GM18502 (cell line): ENCODE measurements at regions not wholly inside any gene's neighbourhood (a gene's known extent, or its start where the extent isn't known, plus 50 kb on each side); places are given as distances from the start of the nearest gene placed in this dataset.
A peak's percentile ranks its signal among the peaks of the same experiment; 100 is the strongest.

Experiments used
- ATAC-seq: cut with Tn5 transposase; IDR thresholded peaks from one replicate; pipeline ENCODE4 v1.9.1; 2021; ENCODE audit warnings: mild to moderate bottlenecking; ENCODE audit not compliant: unreplicated experiment, poor library complexity

DNA sequence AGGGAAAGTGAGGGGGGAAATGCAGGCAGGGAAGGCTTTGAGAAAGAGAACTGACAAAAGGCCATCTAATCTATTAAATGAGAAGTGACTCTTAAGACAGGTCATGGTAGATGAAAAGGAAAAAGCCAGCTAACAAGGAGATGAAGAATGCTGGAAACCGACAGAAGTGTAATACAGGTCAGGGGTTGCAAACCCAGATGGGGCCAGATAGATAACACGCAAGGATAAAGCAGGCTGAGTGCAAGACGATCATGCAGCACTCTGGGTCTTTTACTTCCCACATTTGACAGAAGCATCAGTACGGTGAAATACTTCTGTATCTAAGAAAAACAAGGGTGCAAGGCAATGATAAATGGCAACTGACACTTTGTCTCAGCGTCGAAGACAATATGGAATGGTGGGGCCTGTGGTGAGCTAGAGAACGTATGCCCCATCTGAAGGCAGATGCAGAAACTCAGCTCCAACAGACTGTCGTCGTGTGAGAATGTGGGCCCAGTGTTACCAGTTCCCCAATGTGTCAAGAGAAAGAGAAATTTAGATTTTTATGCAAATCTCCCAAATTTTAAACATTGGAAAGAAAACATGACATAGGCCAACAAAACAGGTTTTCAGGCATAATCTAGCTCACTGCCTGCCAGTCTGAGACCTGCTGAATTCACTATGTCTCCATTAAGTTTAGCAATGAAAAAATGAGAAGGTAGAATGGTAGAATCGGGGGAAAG is 187.4 kb downstream of the PHLDA1 start:
- ATAC-seq, result no peak

DNA sequence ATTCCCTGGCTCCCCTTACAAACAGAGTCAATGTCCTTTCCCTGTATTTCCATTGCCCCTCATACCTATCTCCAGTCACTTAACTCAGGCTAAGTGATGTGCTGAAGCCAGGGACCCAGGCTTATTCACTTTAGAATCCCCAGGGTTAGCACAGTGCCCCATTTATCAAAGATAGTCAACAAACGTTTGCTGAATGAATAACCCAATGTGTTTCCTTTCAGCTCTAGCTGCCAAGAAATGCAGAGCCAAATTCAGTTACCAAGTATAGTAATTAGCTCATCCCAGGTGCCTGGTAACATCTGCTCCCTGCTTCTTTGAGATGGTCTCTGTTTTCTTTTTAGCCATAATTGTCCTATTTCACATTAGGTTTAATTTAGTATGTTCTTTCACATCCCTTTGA is 189.5 kb downstream of the PHLDA1 start:
- ATAC-seq, result no peak

DNA sequence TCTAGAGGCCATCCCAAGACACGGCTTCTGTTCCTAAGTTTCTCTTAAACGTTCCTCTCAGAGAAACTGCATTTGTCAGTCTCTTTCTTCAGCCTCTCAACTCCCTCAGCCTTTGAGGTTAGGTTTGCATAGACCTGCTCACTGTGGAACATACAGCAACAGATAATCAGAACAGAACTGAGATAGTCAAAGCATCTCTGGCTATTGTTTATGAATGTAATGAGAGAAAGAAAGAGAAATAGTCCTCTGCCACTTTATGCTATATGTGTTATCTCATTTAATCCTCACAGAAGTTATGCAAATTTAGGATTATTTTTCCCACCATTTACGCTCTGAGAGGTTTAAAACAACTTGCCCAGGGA is 190.6 kb downstream of the PHLDA1 start:
- ATAC-seq, result peak; percentile 56

DNA sequence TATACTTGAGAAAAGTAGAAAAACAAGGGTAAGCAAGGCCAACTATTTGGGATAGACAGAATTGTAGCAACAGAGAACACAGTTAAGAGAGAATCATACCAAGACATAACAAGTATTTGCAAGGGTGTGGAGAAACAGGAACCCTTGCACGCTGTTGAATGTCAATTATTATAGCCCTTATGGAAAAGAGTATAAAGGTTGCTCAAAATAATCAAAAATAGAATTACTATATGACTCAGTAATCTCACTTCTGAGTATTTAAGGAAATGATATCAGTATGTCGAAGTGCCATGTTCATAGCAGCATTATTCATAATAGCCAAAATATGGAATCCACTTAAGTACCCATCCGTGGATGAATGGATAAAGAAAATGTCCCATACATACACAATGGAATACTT is 193.3 kb downstream of the PHLDA1 start:
- no peak for ATAC-seq

DNA sequence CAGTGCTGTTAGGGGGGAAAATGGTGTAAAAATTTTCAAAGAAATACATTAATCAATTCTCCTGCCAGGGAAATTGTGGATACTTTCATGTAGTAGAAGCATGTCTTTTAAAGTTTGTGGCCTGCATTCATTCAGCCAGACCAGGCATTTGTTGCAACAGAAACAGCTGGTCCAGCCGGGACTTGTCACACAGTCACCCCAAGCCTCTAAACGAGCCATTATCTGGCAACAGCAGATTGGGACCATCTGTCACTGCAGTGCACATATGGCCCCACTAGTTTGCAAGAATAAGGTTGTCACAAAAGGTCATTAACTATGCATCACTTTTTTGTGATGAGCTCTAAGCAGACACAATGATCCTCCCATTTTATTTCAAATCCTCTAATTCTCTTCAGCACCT is 193.9 kb downstream of the PHLDA1 start:
- ATAC-seq, result no peak

DNA sequence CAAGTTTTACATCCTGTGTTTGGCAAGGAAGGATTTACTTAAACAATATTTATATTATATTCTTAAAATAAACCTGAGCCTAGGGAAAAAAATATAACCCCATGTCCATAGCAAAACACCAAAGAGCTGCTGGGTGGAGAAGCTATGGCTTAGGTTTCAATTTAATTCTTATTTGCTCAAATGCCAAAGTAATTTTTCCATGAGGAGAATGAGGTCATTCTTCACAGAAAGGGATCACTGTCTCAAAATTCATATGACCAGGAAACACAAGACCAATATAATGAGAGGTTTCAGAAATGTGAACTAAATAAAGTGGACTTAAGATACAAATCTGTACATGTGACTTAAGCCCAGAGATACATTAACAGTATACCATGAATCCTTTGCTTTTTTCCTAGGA is 195.0 kb downstream of the PHLDA1 start:
- no peak for ATAC-seq

DNA sequence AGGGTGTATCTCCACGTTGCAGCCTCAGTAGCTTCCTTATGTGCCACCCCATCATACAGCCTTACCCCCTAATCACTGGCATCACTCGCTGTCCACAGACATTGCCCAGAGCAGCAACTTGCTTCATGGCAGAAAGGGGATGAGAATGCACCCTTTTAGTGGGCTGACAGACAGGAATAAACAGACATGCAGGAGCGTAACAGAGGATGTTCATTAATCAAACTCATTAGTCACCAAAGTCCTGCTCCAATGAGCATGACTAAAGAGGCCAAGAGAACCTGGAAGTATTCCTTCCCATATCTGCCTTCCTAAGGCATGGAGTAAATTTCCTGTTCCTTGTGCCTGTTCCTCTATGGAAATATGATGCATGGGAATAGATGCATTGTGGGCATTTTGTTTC is 197.0 kb downstream of the PHLDA1 start:
- ATAC-seq, result no peak

DNA sequence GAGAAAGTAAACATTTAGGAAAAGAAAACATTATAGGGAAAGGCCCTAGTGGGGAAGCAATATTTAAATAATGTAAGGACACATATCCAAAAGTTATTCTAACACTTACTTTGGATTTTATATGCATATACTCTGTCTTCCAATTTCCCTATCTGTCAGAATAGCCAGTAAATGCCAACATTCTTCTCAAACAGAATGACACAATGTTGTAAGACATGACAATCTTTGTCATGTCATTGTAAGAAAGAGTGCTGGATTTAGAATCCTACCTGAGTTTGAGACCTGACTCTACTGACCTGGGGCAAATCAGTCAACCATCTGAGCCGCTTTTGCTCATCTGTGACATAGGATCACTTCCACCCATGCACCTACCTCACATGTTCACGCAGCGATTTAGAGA is 198.3 kb downstream of the PHLDA1 start:
- no peak for ATAC-seq

DNA sequence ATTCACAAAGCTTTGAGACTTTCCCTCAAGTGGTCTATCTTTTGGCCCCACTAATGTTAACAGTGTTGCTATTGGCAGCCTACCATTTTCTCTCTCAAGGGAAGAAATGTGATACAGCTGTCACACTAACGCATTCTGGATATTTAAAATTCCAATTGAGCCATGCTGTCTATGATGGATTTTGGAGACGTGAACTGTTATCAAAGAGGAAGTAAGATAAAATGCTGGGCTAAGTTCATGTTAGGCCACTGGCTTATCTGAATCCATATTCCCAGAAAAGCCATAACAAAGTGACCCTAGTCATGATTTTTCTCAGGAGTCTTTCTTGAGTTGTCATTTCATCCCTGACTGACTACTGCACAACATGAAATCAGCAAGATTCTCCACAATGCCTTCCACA is 200.2 kb downstream of the PHLDA1 start:
- ATAC-seq, result no peak

DNA sequence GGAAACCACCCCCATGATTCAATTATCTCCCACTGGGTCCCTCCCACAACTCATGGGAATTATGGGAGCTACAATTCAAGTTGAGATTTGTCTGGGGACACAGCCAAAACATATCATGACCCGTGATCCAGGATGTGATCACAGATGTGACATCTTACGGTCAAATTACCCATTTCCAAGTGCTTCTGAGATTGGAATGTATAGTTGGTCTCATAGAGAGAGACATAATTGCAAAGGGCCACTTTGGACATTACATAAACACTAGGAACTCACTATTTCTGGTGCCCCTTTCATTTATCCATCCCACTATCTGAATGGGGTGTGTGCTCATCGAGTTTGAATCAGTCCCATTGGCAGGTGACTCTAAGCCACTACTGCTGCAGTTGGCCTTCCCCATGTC is 204.5 kb downstream of the PHLDA1 start:
- ATAC-seq, result no peak

DNA sequence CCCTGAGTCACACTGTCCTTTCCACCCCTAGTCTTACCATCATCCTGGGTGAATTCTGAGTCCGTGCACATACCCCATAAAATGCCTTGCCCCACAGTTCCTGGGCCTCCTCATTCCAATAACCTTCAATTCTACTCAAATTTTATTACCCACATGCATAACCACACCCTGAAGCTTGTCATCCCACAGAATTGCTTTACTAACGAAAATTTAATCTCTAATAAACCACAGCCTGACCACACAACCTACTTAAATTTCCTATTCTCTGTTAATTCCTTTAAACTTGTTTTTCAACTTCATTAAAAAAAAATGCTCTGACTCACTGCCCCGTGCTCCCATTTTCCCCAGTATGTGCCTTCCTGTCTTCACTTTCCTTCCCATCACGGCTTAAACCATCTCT is 205.9 kb downstream of the PHLDA1 start:
- ATAC-seq, result no peak

DNA sequence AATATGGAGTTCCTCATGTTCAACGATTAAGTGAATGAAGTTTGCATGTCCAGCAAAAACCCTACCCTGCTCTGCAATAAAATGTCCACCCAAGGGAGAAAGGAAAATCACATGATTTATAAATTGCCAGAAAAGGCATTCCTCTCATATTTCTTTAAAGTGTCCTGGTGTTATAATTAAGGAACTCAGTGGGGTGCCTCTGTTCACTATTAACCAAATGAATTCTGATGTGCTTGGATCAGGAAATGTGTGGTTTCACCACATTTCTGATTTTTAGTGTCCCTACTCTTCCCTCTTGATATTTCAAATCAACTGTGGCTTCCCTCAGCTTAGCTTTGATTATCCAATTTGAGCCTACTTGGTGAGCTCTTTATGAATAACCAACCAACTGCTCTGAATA is 208.1 kb downstream of the PHLDA1 start:
- no peak for ATAC-seq

DNA sequence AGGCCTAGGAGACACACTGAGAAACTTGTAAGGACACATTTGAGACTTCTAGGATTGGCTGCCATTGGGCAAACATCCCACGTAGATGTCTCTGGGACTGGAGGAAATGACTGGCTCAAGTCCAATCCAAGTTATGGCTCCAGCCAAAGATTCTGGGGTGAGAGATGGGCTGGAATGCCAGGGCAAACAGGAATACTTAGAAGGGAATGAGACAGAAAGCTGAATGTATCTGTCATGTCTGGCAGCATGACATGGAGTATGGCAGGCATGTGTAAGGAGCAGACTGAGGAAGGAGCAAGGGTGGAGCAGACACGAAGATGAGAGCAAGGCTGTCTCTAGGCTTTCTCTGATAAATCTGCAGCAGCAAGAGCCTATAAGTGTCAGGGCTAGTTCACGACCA is 209.2 kb downstream of the PHLDA1 start:
- no peak for ATAC-seq

DNA sequence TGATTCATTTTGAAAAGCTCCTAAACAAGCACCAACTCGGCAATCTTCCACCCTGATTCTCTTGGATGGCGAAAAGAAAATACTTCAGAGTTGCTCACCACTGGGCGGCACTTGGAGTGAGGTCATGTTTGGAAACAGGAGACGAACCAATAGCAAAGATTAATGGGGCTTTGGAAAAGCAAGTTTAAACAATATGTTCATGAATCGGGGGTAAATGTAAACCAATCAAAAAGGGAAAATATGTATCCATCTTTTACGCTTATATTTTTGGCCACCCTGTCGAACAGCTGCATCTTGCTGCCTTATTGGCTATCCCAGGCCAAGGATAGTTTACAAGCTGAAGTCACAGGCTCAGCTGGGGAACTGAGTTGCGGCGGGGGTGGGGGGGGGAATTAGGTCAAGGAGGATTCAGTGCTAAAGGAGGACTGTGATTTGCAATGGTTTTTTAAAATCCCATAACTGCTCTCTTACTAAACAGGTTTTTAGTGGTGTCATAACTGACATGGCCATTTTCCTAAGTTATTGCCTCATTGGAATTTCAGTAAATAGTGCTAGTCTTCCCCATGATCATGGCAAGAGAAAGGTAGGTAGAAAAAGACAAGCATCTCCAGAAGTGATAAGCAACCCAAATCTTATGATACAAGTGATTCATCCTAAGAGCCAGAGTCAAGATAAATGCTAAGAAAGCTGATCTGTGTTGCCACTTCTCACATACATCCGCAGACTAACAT is 210.6 kb downstream of the PHLDA1 start:
- no peak for ATAC-seq

DNA sequence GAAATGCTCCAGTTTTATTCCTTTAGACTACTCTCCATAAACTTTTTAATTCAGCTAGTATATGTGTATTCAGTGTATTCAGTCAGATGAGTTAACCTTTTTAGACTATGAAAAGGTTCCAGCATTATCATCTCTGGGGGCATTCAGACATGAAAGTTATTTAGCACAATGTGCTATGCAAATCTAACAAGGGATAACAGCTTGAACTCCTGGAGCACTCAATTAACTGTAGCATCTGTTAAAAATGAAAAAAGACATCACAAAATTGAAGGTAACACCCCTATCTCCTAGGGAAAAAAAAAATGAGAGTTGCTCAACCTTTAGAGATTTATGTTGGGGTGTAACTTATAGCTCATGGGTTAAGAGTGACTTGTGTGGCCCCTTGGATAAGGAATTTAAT is 211.5 kb downstream of the PHLDA1 start:
- ATAC-seq, result no peak

DNA sequence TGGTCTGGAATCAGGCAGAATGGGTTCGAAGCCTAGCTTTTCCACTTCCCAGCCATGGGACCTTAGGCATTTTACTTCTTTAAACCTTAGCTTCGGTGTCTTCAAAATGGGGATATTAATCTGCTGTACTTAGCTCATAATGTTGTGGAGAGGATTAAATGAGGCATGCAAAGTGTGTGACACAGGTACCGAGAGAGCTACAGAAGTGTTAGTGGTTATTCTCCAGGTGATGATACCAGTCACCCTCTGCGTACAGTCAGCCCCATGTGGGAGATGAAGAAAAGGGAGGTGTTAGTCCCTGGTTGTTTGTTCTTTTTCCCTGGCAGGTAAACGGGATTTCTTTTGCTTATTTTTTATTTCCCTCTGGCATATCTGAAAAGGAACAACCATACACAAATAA is 212.1 kb downstream of the PHLDA1 start:
- ATAC-seq, result no peak

DNA sequence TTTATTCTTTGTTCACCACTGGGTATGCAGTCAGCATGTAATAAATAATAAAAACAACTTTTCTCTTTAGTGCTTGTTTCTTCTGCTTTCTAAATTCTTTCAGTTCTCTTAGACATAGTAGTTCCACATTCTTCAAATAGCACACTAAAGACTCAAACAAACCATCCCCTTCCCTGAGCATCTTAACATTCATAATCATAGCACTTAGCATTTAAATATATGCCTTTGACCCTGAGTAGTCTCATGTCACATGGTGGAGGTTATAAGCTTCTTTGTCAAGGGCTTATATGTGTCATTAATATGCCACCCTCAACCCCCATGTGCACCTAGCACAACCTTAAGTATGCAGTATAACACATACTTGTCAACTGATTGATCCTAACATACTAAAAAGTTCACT is 212.7 kb downstream of the PHLDA1 start:
- no peak for ATAC-seq

DNA sequence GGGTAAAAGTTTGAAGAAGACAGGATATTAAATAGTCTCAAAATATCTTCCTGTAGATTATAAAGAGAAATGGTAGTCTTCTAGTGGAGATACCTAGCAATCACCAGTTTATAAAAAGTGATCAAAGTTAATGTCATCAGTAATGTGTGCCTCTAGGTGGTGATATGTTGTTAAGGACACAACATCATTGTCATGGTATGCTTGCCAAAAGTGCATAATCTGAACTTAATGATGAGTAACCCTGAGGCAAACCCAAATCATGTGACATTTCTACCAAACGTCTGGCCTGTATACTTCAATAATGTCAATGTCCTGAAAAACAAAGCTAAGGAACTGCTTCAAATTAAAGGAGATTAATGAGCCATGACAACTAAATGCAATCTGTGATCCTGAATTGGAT is 214.7 kb downstream of the PHLDA1 start:
- ATAC-seq, result no peak

DNA sequence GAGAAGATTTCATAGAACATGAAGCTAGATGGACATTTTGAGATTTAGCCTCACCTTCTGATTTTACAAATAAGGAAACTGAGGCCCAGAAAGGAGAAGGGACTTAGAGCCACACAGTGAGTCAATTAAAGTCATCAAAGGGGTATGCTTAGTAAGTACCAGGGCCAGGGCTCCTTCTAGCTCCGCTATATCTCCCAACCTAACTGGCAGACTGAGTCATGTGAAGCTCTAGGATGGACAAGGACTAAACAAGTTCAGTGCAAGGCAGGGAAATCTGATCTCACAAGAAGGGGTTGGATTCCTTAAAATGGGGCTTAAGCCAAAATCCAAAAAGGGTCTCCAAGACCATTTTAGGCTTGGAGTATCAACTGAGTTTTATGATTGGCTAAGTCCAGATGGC is 215.8 kb downstream of the PHLDA1 start:
- no peak for ATAC-seq

DNA sequence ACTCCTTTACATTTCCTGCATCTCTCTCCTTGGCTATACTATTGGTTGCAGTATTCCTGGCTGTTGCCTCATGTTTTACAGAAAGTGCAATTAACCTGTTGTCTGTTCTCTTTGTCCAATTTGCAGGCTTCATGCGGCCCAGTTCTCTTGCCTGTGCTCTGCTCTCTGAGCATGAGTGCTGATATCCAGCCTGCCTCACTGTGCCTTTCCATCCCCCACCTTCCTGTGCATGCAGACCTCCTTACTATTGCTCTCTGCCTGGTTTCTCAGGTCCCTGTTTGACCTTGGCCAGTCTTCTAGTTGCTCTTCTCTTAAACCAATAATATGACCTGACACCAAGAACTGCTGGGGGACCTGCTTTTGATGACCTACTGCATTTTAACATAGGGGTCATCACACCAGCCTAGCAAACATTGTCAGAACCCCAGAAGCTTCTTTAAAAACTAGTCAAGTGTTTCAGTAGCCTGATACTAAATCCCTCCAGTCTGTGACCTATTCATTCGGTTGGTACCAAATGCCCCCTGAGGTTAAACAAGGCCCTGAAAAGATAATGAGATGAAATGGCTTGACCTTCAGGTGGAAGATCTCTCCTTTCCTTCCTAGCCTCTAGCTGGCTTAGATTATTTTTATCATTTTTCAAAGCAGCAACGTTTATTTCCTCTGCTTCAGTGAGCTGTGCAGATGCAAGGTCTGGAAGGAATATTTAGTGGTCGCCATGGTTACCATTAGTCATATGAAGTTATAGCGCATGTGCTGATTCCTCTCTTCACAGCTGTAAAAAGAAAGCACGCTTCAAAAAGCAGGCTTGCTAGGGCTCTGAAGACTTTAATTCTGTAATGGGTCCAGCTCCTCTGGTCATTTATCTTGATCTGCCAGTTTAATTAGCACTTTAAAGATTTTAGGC is 216.5 kb downstream of the PHLDA1 start:
- ATAC-seq, result no peak

DNA sequence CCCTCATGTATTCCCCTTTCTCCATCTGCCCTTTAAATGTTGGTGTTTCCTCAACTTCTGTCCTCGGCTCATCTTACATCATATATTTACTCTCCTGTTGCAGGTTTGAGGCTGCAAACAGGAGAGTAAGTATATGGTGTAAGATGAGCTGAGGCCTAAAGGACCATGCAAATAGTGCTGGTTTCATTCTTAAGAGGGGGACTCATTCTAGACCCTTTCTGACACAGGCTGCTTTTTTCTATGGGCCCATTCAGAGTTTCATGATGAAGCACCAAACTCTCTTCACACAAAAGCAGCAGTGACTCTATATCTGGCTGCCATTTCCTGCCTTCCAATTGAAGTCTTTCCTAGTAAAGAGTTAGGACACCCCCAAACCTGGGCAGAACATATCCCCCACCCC is 218.5 kb downstream of the PHLDA1 start:
- ATAC-seq, result no peak
